Hepatocyte (in vitro differentiated cells): ENCODE measurements at regions not wholly inside any gene's neighbourhood (a gene's known extent, or its start where the extent isn't known, plus 50 kb on each side); places are given as distances from the start of the nearest gene placed in this dataset.

Source experiments
- DNase-seq: peaks from one replicate; pipeline ENCODE4 v3.0.0-alpha.2; 2016; ENCODE audit warnings: low spot score
- H2AFZ ChIP-seq: fragments of 200-600 bp; sonication (generic); 2 replicates; pipeline ENCODE4 v1.6.0; 2016; ENCODE audit warnings: antibody characterized with exemption, mild to moderate bottlenecking
- H3K27ac ChIP-seq: fragments of 200-600 bp; sonication (generic); 2 replicates; pipeline ENCODE4 v1.5.1; 2016; ENCODE audit warnings: mild to moderate bottlenecking
- H3K27me3 ChIP-seq: fragments of 200-600 bp; sonication (generic); 2 replicates; pipeline ENCODE4 v1.6.1; 2016
- H3K36me3 ChIP-seq: fragments of 200-600 bp; sonication (generic); replicated peaks from 2 replicates; pipeline ENCODE4 v1.5.1; 2016; ENCODE audit warnings: low read depth; ENCODE audit not compliant: insufficient read depth
- H3K4me1 ChIP-seq: fragments of 200-600 bp; sonication (generic); 2 replicates; pipeline ENCODE4 v1.5.1; 2016; ENCODE audit warnings: mild to moderate bottlenecking, moderate library complexity; ENCODE audit not compliant: insufficient read depth
- H3K4me2 ChIP-seq: fragments of 200-600 bp; sonication (generic); 2 replicates; pipeline ENCODE4 v1.6.0; 2016
- H3K4me3 ChIP-seq: fragments of 200-600 bp; sonication (generic); 2 replicates; pipeline ENCODE4 v1.5.1; 2016; ENCODE audit warnings: mild to moderate bottlenecking
- H3K79me2 ChIP-seq: fragments of 200-600 bp; sonication (generic); 2 replicates; pipeline ENCODE4 v1.6.0; 2017; ENCODE audit warnings: mild to moderate bottlenecking
- H3K9me2 ChIP-seq: fragments of 200-600 bp; sonication (generic); replicated peaks from 2 replicates; pipeline ENCODE4 v1.6.0; 2017; ENCODE audit warnings: mild to moderate bottlenecking; ENCODE audit not compliant: insufficient read depth
- H3K9me3 ChIP-seq: fragments of 200-600 bp; sonication (generic); 2 replicates; pipeline ENCODE4 v1.5.1; 2016; ENCODE audit warnings: low read depth, mild to moderate bottlenecking
- H4K20me1 ChIP-seq: fragments of 200-600 bp; sonication (generic); 2 replicates; pipeline ENCODE4 v1.6.0; 2016; ENCODE audit warnings: mild to moderate bottlenecking; ENCODE audit not compliant: insufficient read depth, poor library complexity, severe bottlenecking
- EZH2 ChIP-seq: fragments of 200-600 bp; sonication (generic); IDR thresholded peaks from 2 replicates; pipeline ENCODE4 v1.6.1; 2016; ENCODE audit warnings: antibody characterized with exemption, mild to moderate bottlenecking, borderline replicate concordance
- EZH2phosphoT487 ChIP-seq: fragments of 200-600 bp; sonication (generic); IDR thresholded peaks from one replicate; pipeline ENCODE4 v1.6.1; 2018; ENCODE audit warnings: antibody characterized with exemption, mild to moderate bottlenecking, low read depth, moderate library complexity; ENCODE audit not compliant: unreplicated experiment, severe bottlenecking
- WGBS: methylation state at CpG from one replicate; pipeline ENCODE4 v1.1.6; 2016; ENCODE audit warnings: low lambda C conversion rate; ENCODE audit errors: missing lambda C conversion rate; 5-methylcytosine and 5-hydroxymethylcytosine counted together
- TF ChIP-seq, protein P1 (sequence below): fragments of 200-600 bp; sonication (generic); IDR thresholded peaks from 2 replicates; pipeline ENCODE4 v1.5.1; 2016; ENCODE audit warnings: antibody characterized with exemption, mild to moderate bottlenecking; ENCODE audit not compliant: poor library complexity

DNA sequence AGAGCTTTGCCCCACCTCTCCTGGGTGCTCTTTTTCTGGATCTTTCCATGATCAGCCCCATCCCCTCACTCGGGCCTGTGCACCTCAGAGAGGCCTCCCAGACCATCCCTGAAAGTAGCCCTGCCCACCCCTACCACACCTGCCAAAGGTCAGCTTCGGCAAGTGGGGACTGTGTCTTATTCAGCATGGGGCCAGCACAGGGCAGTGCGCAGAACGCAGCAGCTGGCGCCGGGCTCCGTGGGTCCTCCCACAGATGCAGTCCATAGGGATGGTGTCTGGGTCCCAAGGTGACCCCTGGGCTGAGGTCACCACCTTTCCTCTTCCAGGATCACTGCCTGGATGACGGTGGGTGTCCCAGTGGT, 79.4 kb downstream of the CEBPB start:
- H4K20me1 ChIP-seq = no peaks in the 10 kb centered on the region
- no peak for DNase-seq
- H2AFZ ChIP-seq = no peak overlapping the region
- H3K27me3 ChIP-seq = no peaks in the 10 kb centered on the region
- H3K36me3 ChIP-seq = no peaks in the 10 kb centered on the region
- WGBS = 98% methylated on average over 8 of the region's 8 CpGs
- peaks cover 6% of the 10 kb centered on the region for H3K4me1 ChIP-seq
- TF ChIP-seq EZH2 (no peak), EZH2phosphoT487 (no peak)
- TF ChIP-seq, protein P1, sequence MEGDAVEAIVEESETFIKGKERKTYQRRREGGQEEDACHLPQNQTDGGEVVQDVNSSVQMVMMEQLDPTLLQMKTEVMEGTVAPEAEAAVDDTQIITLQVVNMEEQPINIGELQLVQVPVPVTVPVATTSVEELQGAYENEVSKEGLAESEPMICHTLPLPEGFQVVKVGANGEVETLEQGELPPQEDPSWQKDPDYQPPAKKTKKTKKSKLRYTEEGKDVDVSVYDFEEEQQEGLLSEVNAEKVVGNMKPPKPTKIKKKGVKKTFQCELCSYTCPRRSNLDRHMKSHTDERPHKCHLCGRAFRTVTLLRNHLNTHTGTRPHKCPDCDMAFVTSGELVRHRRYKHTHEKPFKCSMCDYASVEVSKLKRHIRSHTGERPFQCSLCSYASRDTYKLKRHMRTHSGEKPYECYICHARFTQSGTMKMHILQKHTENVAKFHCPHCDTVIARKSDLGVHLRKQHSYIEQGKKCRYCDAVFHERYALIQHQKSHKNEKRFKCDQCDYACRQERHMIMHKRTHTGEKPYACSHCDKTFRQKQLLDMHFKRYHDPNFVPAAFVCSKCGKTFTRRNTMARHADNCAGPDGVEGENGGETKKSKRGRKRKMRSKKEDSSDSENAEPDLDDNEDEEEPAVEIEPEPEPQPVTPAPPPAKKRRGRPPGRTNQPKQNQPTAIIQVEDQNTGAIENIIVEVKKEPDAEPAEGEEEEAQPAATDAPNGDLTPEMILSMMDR = no peak
- H3K27ac ChIP-seq = no peak overlapping the region
- no peak overlapping the region for H3K4me3 ChIP-seq
- H3K9me2 ChIP-seq = no peaks in the 10 kb centered on the region
- no peaks in the 10 kb centered on the region for H3K9me3 ChIP-seq
- no peaks in the 10 kb centered on the region for H3K79me2 ChIP-seq
- no peak overlapping the region for H3K4me2 ChIP-seq

DNA sequence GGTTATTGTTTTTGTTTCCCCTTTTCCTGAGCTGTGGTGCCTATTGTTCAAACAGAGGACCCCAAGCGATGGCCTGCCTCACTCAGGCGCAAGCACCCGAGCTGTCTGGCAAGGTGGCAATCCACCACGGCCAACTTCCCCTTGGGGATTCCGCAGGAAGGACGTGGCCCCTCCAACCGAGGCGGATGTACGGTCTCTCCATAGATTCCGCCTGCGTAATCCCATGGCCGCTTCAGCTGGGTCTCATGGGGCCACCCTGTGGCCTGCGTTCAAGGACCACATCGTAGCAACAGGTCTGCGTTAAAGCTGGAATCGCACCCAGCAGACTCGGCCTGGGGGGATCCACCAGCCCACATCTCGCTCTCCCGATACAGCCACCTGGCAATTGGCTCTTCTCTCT, 79.9 kb downstream of the CEBPB start:
- H3K4me1 ChIP-seq = peaks cover 6% of the 10 kb centered on the region
- H3K36me3 ChIP-seq = no peaks in the 10 kb centered on the region
- H3K4me3 ChIP-seq = no peak overlapping the region
- H3K4me2 ChIP-seq = no peak overlapping the region
- no peaks in the 10 kb centered on the region for H3K27me3 ChIP-seq
- DNase-seq = no peak
- no peaks in the 10 kb centered on the region for H3K9me2 ChIP-seq
- H2AFZ ChIP-seq = no peak overlapping the region
- no peaks in the 10 kb centered on the region for H4K20me1 ChIP-seq
- no peaks in the 10 kb centered on the region for H3K79me2 ChIP-seq
- no peak overlapping the region for H3K27ac ChIP-seq
- no peaks in the 10 kb centered on the region for H3K9me3 ChIP-seq
- TF ChIP-seq EZH2 (no peak), EZH2phosphoT487 (no peak)
- TF ChIP-seq, protein P1 = no peak
- WGBS = 93% methylated on average over 19 of the region's 19 CpGs

DNA sequence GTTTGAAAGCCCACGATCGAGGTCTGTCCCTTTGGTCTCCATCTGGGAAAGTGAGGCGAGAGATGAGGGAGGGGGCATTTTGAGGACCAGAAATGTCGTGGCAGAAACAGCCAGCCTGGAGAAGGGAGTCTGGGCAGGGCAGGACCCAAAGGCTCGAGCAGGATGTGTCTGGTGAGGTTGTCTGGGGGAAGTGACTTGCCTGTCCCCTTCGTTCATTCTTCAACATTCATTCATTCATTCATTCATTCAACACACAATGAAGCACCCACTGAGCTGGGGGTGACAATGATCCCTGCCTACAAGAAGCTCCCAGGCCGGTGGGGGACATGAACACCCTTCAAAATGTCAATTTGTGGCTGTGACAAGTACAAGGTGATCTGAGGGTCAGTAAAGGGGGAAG, 80.5 kb downstream of the CEBPB start:
- Histone ChIP-seq H3K27me3 (no peaks in the 10 kb centered on the region), H3K36me3 (no peaks in the 10 kb centered on the region), H3K4me1 (peaks cover 6% of the 10 kb centered on the region), H3K9me3 (no peaks in the 10 kb centered on the region), H4K20me1 (no peaks in the 10 kb centered on the region), H3K4me2 (no peak overlapping the region), H3K27ac (no peak overlapping the region), H3K9me2 (no peaks in the 10 kb centered on the region), H3K79me2 (no peaks in the 10 kb centered on the region), H2AFZ (no peak overlapping the region), H3K4me3 (no peak overlapping the region)
- 92% methylated on average over 7 of the region's 7 CpGs for WGBS
- TF ChIP-seq EZH2phosphoT487 (no peak), EZH2 (no peak)
- TF ChIP-seq, protein P1 = no peak
- DNase-seq = no peak

DNA sequence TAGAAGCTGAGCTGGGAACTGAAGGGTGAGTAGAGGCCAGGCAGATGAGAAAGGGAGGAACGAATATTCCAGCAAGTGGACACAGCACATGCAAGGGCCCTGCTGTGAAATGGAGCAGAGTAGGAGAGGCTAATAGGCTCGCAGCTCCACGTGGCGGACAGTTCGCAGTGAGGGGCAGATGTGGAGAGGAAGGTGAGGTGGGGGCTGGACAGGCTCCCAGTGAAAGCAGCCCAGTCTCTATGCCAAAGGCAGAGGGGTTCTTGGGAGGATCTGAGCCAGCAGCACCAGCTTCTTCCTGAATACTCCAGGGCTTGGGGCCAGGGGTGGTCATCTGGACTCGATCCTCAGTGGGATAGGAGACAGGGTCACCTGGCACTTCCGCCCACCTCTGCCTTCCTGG, 81.0 kb downstream of the CEBPB start:
- peaks cover 6% of the 10 kb centered on the region for H3K4me1 ChIP-seq
- TF ChIP-seq EZH2phosphoT487 (no peak), EZH2 (no peak)
- TF ChIP-seq, protein P1 = no peak
- no peaks in the 10 kb centered on the region for H3K79me2 ChIP-seq
- DNase-seq = no peak
- no peaks in the 10 kb centered on the region for H3K27me3 ChIP-seq
- H3K4me3 ChIP-seq = no peak overlapping the region
- no peaks in the 10 kb centered on the region for H3K9me2 ChIP-seq
- no peaks in the 10 kb centered on the region for H3K36me3 ChIP-seq
- no peak overlapping the region for H3K27ac ChIP-seq
- 90% methylated on average over 7 of the region's 7 CpGs for WGBS
- H3K4me2 ChIP-seq = no peak overlapping the region
- no peaks in the 10 kb centered on the region for H4K20me1 ChIP-seq
- H2AFZ ChIP-seq = no peak overlapping the region
- H3K9me3 ChIP-seq = no peaks in the 10 kb centered on the region
